ENCODE measurements at regions not wholly inside any gene's neighbourhood (a gene's known extent, or its start where the extent isn't known, plus 50 kb on each side); places are given as distances from the start of the nearest gene placed in this dataset.

- H3K27me3 ChIP-seq: no peaks in the 10 kb centered on the region
- no peak overlapping the region for H3K4me3 ChIP-seq
- no peaks in the 10 kb centered on the region for H3K4me1 ChIP-seq
- DNase-seq (no peak), ATAC-seq (no peak)
- TF ChIP-seq, protein P1, sequence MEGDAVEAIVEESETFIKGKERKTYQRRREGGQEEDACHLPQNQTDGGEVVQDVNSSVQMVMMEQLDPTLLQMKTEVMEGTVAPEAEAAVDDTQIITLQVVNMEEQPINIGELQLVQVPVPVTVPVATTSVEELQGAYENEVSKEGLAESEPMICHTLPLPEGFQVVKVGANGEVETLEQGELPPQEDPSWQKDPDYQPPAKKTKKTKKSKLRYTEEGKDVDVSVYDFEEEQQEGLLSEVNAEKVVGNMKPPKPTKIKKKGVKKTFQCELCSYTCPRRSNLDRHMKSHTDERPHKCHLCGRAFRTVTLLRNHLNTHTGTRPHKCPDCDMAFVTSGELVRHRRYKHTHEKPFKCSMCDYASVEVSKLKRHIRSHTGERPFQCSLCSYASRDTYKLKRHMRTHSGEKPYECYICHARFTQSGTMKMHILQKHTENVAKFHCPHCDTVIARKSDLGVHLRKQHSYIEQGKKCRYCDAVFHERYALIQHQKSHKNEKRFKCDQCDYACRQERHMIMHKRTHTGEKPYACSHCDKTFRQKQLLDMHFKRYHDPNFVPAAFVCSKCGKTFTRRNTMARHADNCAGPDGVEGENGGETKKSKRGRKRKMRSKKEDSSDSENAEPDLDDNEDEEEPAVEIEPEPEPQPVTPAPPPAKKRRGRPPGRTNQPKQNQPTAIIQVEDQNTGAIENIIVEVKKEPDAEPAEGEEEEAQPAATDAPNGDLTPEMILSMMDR (IDR thresholded peaks at IDR 0.05): no peak
- no peak for TF ChIP-seq POLR2A (IDR thresholded peaks at IDR 0.05)
- 71 to 77% (median 75%) methylated on average over 1 of the region's 1 CpG for WGBS, 4 donors
- no peaks in the 10 kb centered on the region for H3K9me3 ChIP-seq
- intact Hi-C loops (cut with DNase I): no loop called here
- H3K36me3 ChIP-seq: no peaks in the 10 kb centered on the region
- no peak overlapping the region for H3K27ac ChIP-seq
Measured at GRCh38 chr5:92730486-92730885, 850.5 kb downstream of the NR2F1-AS1 start.

- intact Hi-C loops (cut with DNase I): no loop called here
- 91 to 95% (median 94%) methylated on average over 5 of the region's 5 CpGs for WGBS, 4 donors
- TF ChIP-seq POLR2A (IDR thresholded peaks at IDR 0.05): no peak
- TF ChIP-seq, protein P1 (IDR thresholded peaks at IDR 0.05): no peak
- Histone ChIP-seq H3K27me3 (no peaks in the 10 kb centered on the region), H3K4me1 (no peaks in the 10 kb centered on the region), H3K4me3 (no peak overlapping the region), H3K9me3 (peaks cover 0 to 9% (median 0%) of the 10 kb centered on the region in 12 donors), H3K36me3 (no peaks in the 10 kb centered on the region), H3K27ac (no peak overlapping the region)
- DNase-seq (peak in 1 of 5 donors; percentile 11), ATAC-seq (no peak)
Measured at GRCh38 chr5:92729088-92729487, 851.9 kb downstream of the NR2F1-AS1 start.

GRCh38 chr5:92715946-92716520 lies 865.0 kb downstream of the NR2F1-AS1 start:
- no peaks in the 10 kb centered on the region for H3K27me3 ChIP-seq
- H3K36me3 ChIP-seq: no peaks in the 10 kb centered on the region
- TF ChIP-seq, protein P1 (IDR thresholded peaks at IDR 0.05): no peak
- no peak for TF ChIP-seq POLR2A (IDR thresholded peaks at IDR 0.05)
- no peak overlapping the region for H3K4me3 ChIP-seq
- intact Hi-C loops (cut with DNase I): no loop called here
- H3K27ac ChIP-seq: no peak overlapping the region
- ATAC-seq: no peak
- no peaks in the 10 kb centered on the region for H3K9me3 ChIP-seq
- no peak for DNase-seq
- WGBS, 4 donors: 75 to 81% (median 76%) methylated on average over 5 of the region's 5 CpGs
- H3K4me1 ChIP-seq: no peaks in the 10 kb centered on the region

DNA sequence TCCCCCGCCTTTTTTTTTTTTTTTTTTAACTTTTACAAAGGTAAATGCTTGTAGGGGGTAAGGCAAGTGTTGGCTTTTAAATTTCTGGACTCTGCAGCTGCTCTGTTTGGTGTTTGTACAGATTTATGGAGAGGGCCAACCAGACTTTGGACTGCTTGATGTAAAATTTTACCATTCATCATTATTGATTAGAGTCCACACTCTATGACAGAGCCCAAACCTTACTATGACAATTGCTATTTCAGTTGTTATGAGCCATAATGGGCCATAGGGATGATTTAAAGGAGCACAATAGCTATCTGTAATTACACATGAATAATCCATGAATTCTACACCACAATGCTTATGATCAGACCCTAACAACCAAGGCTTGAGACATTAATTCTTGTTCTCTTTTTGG lies 867.2 kb downstream of the NR2F1-AS1 start:
- no peaks in the 10 kb centered on the region for H3K4me1 ChIP-seq
- no peaks in the 10 kb centered on the region for H3K27me3 ChIP-seq
- no peaks in the 10 kb centered on the region for H3K9me3 ChIP-seq
- H3K27ac ChIP-seq: no peak overlapping the region
- H3K36me3 ChIP-seq: no peaks in the 10 kb centered on the region
- TF ChIP-seq, protein P1 (IDR thresholded peaks at IDR 0.05): no peak
- TF ChIP-seq POLR2A (IDR thresholded peaks at IDR 0.05): no peak
- intact Hi-C loops (cut with DNase I): no loop called here
- DNase-seq: no peak
- no peak overlapping the region for H3K4me3 ChIP-seq
- ATAC-seq: no peak
- WGBS, 4 donors: 69 to 87% (median 87%) methylated on average over 1 of the region's 1 CpG

All from heart left ventricle (tissue), 16 donors.